PFSK-1 (cell line): ENCODE measurements at regions not wholly inside any gene's neighbourhood (a gene's known extent, or its start where the extent isn't known, plus 50 kb on each side); places are given as distances from the start of the nearest gene placed in this dataset.

ENCODE experiments used
- FOXP2 ChIP-seq: optimal IDR thresholded peaks from 2 replicates; pipeline ENCODE3; 2011; ENCODE audit warnings: borderline replicate concordance, control low read depth, inconsistent platforms; ENCODE audit not compliant: insufficient read depth; ENCODE audit errors: extremely low read length, extremely low read depth
- POLR2AphosphoS5 ChIP-seq: IDR thresholded peaks from 2 replicates; pipeline ENCODE4 v1.6.1; 2012; ENCODE audit warnings: low read depth, mild to moderate bottlenecking, control low read depth, low read length, moderate library complexity
- REST ChIP-seq, 2 experiments: IDR thresholded peaks; 2 replicates each; pipeline versions ENCODE4 v1.6.1 to v1.8.0; 2011 to 2012; ENCODE audit warnings: low read depth in 2 of 2, low read length in 2 of 2, control low read depth in 1 of 2, inconsistent platforms in 1 of 2, mild to moderate bottlenecking in 1 of 2, moderate library complexity in 1 of 2; ENCODE audit not compliant: insufficient read depth in 1 of 2

GRCh38 chr21:18620436-18620835 lies 216.9 kb upstream of the TMPRSS15 start:
- TF ChIP-seq REST (IDR thresholded peaks at IDR 0.05; ENCODE audit: insufficient read depth in 1 of 2, low read depth in 2 of 2, low read length in 2 of 2) (no peak), POLR2AphosphoS5 (no peak), FOXP2 (no peak)
